Stomach (tissue), 8 donors: ENCODE measurements at regions not wholly inside any gene's neighbourhood (a gene's known extent, or its start where the extent isn't known, plus 50 kb on each side); places are given as distances from the start of the nearest gene placed in this dataset.

Experiments
- DNase-seq, 2 donors: peaks; one replicate each; pipeline versions ENCODE4 v3.0.0 to v3.0.0-alpha.2; 2013 to 2019
- H3K27ac ChIP-seq, 5 donors: fragments of 200-600 bp in 4 of 5; sonication (generic) in 4 of 5; one replicate each; pipeline ENCODE4 v1.5.1; 2013 to 2019; ENCODE audit warnings: mild to moderate bottlenecking in 1 of 5, moderate library complexity in 1 of 5
- H3K27me3 ChIP-seq, 3 donors: fragments of 200-600 bp; sonication (generic); one replicate each; pipeline ENCODE4 v1.5.1; 2017 to 2019; ENCODE audit warnings: mixed run types in 1 of 3
- H3K36me3 ChIP-seq, 4 donors: fragments of 200-600 bp; sonication (generic); 1 replicate in 3 of 4; 2 replicates in 1 of 4; pipeline ENCODE4 v1.5.1; 2016 to 2019
- H3K4me1 ChIP-seq, 4 donors: fragments of 200-600 bp; sonication (generic); one replicate each; pipeline ENCODE4 v1.5.1; 2016 to 2019
- H3K4me3 ChIP-seq, 4 donors: fragments of 200-600 bp; sonication (generic) in 3 of 4; one replicate each; pipeline ENCODE4 v1.5.1; 2016 to 2019; ENCODE audit warnings: mild to moderate bottlenecking in 1 of 4
- H3K9me3 ChIP-seq, 4 donors: fragments of 200-600 bp; sonication (generic); one replicate each; pipeline ENCODE4 v1.5.1; 2016 to 2019
- CTCF ChIP-seq, 7 experiments: fragments of 450-650 bp in 4 of 7; fragments of 200-600 bp in 3 of 7; sonication (generic) in 3 of 7; IDR thresholded peaks; one replicate each; pipeline ENCODE4 v1.5.1; 2016 to 2019; ENCODE audit warnings: antibody characterized with exemption in 7 of 7, control low read depth in 2 of 7, mild to moderate bottlenecking in 1 of 7
- EP300 ChIP-seq: sonication (generic); formaldehyde crosslinking; IDR thresholded peaks from one replicate; pipeline ENCODE4 v1.6.1; 2017; ENCODE audit warnings: antibody characterized with exemption
- POLR2A ChIP-seq, 4 donors: fragments of 450-650 bp; IDR thresholded peaks; one replicate each; pipeline ENCODE4 v1.6.1; 2016; ENCODE audit warnings: antibody characterized with exemption in 4 of 4, control low read depth in 2 of 4, mild to moderate bottlenecking in 1 of 4, moderate library complexity in 1 of 4
- POLR2AphosphoS5 ChIP-seq, 3 donors: sonication (generic); formaldehyde crosslinking; IDR thresholded peaks; one replicate each; pipeline ENCODE4 v1.6.1; 2016; ENCODE audit warnings: antibody characterized with exemption in 3 of 3
- WGBS, 5 donors: extraction: QIAGEN DNeasy Blood & Tissue Kit in 3 of 5; methylation state at CpG; one replicate each; pipeline versions ENCODE4 v1.1.5 to v1.1.7; 2013 to 2018; 5-methylcytosine and 5-hydroxymethylcytosine counted together
- intact Hi-C: fragments of 100-400 bp; cut with DNase I; formaldehyde crosslinking; loops from one replicate; pipeline ENCODE4 v1.15.1; 2023; ENCODE audit warnings: low total_unique reads
- donor health status: healthy with polysubstance abuse.
- donor health status: Bipolar disorder and iron deficiency.
- donor health status: healthy.

GRCh38 chr6:140077827-140078560 lies 703.5 kb upstream of the CITED2 start:
- intact Hi-C loops: no loop called here

GRCh38 chr6:140076105-140076504 lies 701.7 kb upstream of the CITED2 start:
- no peak for DNase-seq
- no peak overlapping the region for H3K4me3 ChIP-seq
- intact Hi-C loops: no loop called here
- peaks cover 10 to 46% (median 26%) of the 10 kb centered on the region in 4 donors for H3K4me1 ChIP-seq
- no peaks in the 10 kb centered on the region for H3K9me3 ChIP-seq
- WGBS, 5 donors: 80 to 94% (median 88%) methylated on average over 1 of the region's 1 CpG
- TF ChIP-seq POLR2AphosphoS5 (IDR thresholded peaks at IDR 0.05): no peak
- no peak for TF ChIP-seq EP300
- no peak for TF ChIP-seq POLR2A (IDR thresholded peaks at IDR 0.05)
- TF ChIP-seq CTCF (IDR thresholded peaks at IDR 0.05): no peak
- no peaks in the 10 kb centered on the region for H3K36me3 ChIP-seq
- no peak overlapping the region for H3K27ac ChIP-seq
- no peaks in the 10 kb centered on the region for H3K27me3 ChIP-seq

More at GRCh38 chr6:140077827-140078560, 703.5 kb upstream of the CITED2 start:
- TF ChIP-seq POLR2AphosphoS5 (IDR thresholded peaks at IDR 0.05) (no peak), EP300 (no peak), POLR2A (IDR thresholded peaks at IDR 0.05) (no peak), CTCF (IDR thresholded peaks at IDR 0.05) (no peak)
- Histone ChIP-seq H3K27me3 (no peaks in the 10 kb centered on the region), H3K4me1 (peaks cover 4 to 36% (median 21%) of the 10 kb centered on the region in 4 donors), H3K36me3 (no peaks in the 10 kb centered on the region), H3K27ac (peak overlapping the region in 4 of 5 donors; percentile 30 to 71 (median 62)), H3K9me3 (no peaks in the 10 kb centered on the region), H3K4me3 (no peak overlapping the region)
- WGBS, 5 donors: 68 to 78% (median 75%) methylated on average over 5 of the region's 5 CpGs
- no peak for DNase-seq

GRCh38 chr6:140073456-140073855 lies 699.0 kb upstream of the CITED2 start:
- no peak overlapping the region for H3K27ac ChIP-seq
- TF ChIP-seq CTCF (IDR thresholded peaks at IDR 0.05) (no peak), POLR2A (IDR thresholded peaks at IDR 0.05) (no peak), POLR2AphosphoS5 (IDR thresholded peaks at IDR 0.05) (no peak), EP300 (no peak)
- WGBS, 5 donors: 60 to 78% (median 76%) methylated on average over 3 of the region's 3 CpGs
- intact Hi-C loops: no loop called here
- DNase-seq: peak in 1 of 2 donors; percentile 29
- H3K4me3 ChIP-seq: no peak overlapping the region
- H3K27me3 ChIP-seq: no peaks in the 10 kb centered on the region
- H3K4me1 ChIP-seq: peaks cover 9 to 39% (median 16%) of the 10 kb centered on the region in 4 donors
- H3K9me3 ChIP-seq: no peaks in the 10 kb centered on the region
- H3K36me3 ChIP-seq: no peaks in the 10 kb centered on the region

- Histone ChIP-seq H3K36me3 (no peaks in the 10 kb centered on the region), H3K27me3 (no peaks in the 10 kb centered on the region), H3K27ac (peak overlapping the region in 2 of 5 donors; percentile 26 to 40), H3K4me1 (peaks cover 5 to 32% (median 14%) of the 10 kb centered on the region in 4 donors), H3K9me3 (no peaks in the 10 kb centered on the region), H3K4me3 (no peak overlapping the region)
- no peak for DNase-seq
- TF ChIP-seq EP300: no peak
- no peak for TF ChIP-seq POLR2AphosphoS5 (IDR thresholded peaks at IDR 0.05)
- no peak for TF ChIP-seq CTCF (IDR thresholded peaks at IDR 0.05)
- TF ChIP-seq POLR2A (IDR thresholded peaks at IDR 0.05): no peak
- WGBS, 5 donors: 76 to 96% (median 89%) methylated on average over 1 of the region's 1 CpG
- intact Hi-C loops: no loop called here
Measured at GRCh38 chr6:140071601-140072062, 697.2 kb upstream of the CITED2 start.
